SK-N-SH (cell line): ENCODE measurements at regions not wholly inside any gene's neighbourhood (a gene's known extent, or its start where the extent isn't known, plus 50 kb on each side); places are given as distances from the start of the nearest gene placed in this dataset.

Experiments
- CHD2 ChIP-seq: fragments of 150-350 bp; IDR thresholded peaks from 2 replicates; pipeline ENCODE4 v1.6.1; 2018; ENCODE audit warnings: low read length; ENCODE audit not compliant: partially characterized antibody
- CTCF ChIP-seq: fragments of 200-600 bp; sonication (generic); IDR thresholded peaks from 2 replicates; pipeline ENCODE4 v1.6.1; 2017; ENCODE audit warnings: antibody characterized with exemption, mild to moderate bottlenecking, moderate library complexity
- EP300 ChIP-seq, 2 experiments: IDR thresholded peaks; 2 replicates each; pipeline versions ENCODE4 v1.4.0 to v1.6.1; 2012; ENCODE audit warnings: borderline replicate concordance in 1 of 2, low read depth in 1 of 2, low read length in 1 of 2
- FOXJ3 ChIP-seq: sonication (generic); formaldehyde crosslinking; IDR thresholded peaks from 2 replicates; pipeline ENCODE4 v1.5.1; 2020; ENCODE audit warnings: mild to moderate bottlenecking, missing genetic modification reagents
- GATA2 ChIP-seq: sonication (generic); formaldehyde crosslinking; IDR thresholded peaks from 2 replicates; pipeline ENCODE4 v1.5.0; 2020; ENCODE audit warnings: mild to moderate bottlenecking, missing genetic modification reagents
- JUND ChIP-seq: IDR thresholded peaks from 2 replicates; pipeline ENCODE4 v1.4.0; 2012
- MAX ChIP-seq: IDR thresholded peaks from 2 replicates; pipeline ENCODE4 v1.4.0; 2012; ENCODE audit warnings: low read depth
- MXI1 ChIP-seq: IDR thresholded peaks from 2 replicates; pipeline ENCODE4 v1.6.1; 2012; ENCODE audit warnings: mild to moderate bottlenecking, low read depth, low read length, improper control_type of control experiment
- POLR2AphosphoS5 ChIP-seq: IDR thresholded peaks from 2 replicates; pipeline ENCODE4 v1.6.1; 2012; ENCODE audit warnings: low read depth, low read length
- SIN3A ChIP-seq: IDR thresholded peaks from 2 replicates; pipeline ENCODE4 v1.6.1; 2012; ENCODE audit warnings: low read depth, mild to moderate bottlenecking, low read length, moderate library complexity, borderline replicate concordance
- SMC3 ChIP-seq: IDR thresholded peaks from 2 replicates; pipeline ENCODE4 v1.6.1; 2012; ENCODE audit warnings: low read depth, low read length, improper control_type of control experiment
- USF1 ChIP-seq: IDR thresholded peaks from 2 replicates; pipeline ENCODE4 v1.4.0; 2012; ENCODE audit warnings: low read depth, borderline replicate concordance
- YY1 ChIP-seq: IDR thresholded peaks from 2 replicates; pipeline ENCODE4 v1.4.0; 2012; ENCODE audit warnings: low read depth, mild to moderate bottlenecking
- ZBTB33 ChIP-seq: IDR thresholded peaks from 2 replicates; pipeline ENCODE4 v1.4.0; 2012; ENCODE audit warnings: low read depth, borderline replicate concordance

GRCh38 chr4:162650166-162650565, 486.4 kb upstream of the FSTL5 start:
- no peak for TF ChIP-seq CTCF
- no peak for TF ChIP-seq YY1
- TF ChIP-seq SIN3A = no peak
- no peak for TF ChIP-seq MXI1
- no peak for TF ChIP-seq EP300 (IDR thresholded peaks at IDR 0.05; ENCODE audit: borderline replicate concordance in 1 of 2, low read depth in 1 of 2, low read length in 1 of 2)
- no peak for TF ChIP-seq POLR2AphosphoS5
- no peak for TF ChIP-seq CHD2
- no peak for TF ChIP-seq MAX
- no peak for TF ChIP-seq GATA2
- no peak for TF ChIP-seq FOXJ3 (CRISPR knock-in tag)
- TF ChIP-seq USF1 = no peak
- TF ChIP-seq ZBTB33 = no peak
- TF ChIP-seq JUND = no peak
- no peak for TF ChIP-seq SMC3
